H9 (cell line): ENCODE measurements at regions not wholly inside any gene's neighbourhood (a gene's known extent, or its start where the extent isn't known, plus 50 kb on each side); places are given as distances from the start of the nearest gene placed in this dataset.

Experiments used
- DNase-seq: peaks from one replicate; pipeline ENCODE4 v3.0.0-alpha.2; 2017
- H2AFZ ChIP-seq: one replicate; pipeline ENCODE4 v1.6.1; 2013; ENCODE audit warnings: mild to moderate bottlenecking, low read length, control low read depth, moderate library complexity
- H2AK5ac ChIP-seq: 2 replicates; pipeline ENCODE4 v1.6.1; 2013; ENCODE audit warnings: low read length, control low read depth, mixed read lengths; ENCODE audit not compliant: insufficient read length
- H2BK120ac ChIP-seq: one replicate; pipeline ENCODE4 v1.6.1; 2013; ENCODE audit warnings: low read depth, mild to moderate bottlenecking, low read length, control low read depth, inconsistent platforms; ENCODE audit not compliant: poor library complexity, severe bottlenecking
- H2BK12ac ChIP-seq: 2 replicates; pipeline ENCODE4 v1.6.1; 2013; ENCODE audit warnings: low read length, control low read depth, mixed read lengths, low read depth; ENCODE audit not compliant: insufficient read length
- H2BK15ac ChIP-seq: 2 replicates; pipeline ENCODE4 v1.6.1; 2013; ENCODE audit warnings: low read depth, low read length, control low read depth
- H2BK20ac ChIP-seq: one replicate; pipeline ENCODE4 v1.6.1; 2013; ENCODE audit warnings: low read depth, mild to moderate bottlenecking, low read length, control low read depth, inconsistent platforms; ENCODE audit not compliant: poor library complexity, severe bottlenecking
- H2BK5ac ChIP-seq: 2 replicates; pipeline ENCODE4 v1.6.1; 2013; ENCODE audit warnings: low read length, control low read depth, mixed read lengths; ENCODE audit not compliant: insufficient read length
- H3K14ac ChIP-seq: 2 replicates; pipeline ENCODE4 v1.6.1; 2013; ENCODE audit warnings: low read length, control low read depth; ENCODE audit not compliant: insufficient read depth
- H3K18ac ChIP-seq: 2 replicates; pipeline ENCODE4 v1.6.1; 2013; ENCODE audit warnings: low read depth, mild to moderate bottlenecking, mixed read lengths, low read length, control low read depth; ENCODE audit not compliant: insufficient read length
- H3K23ac ChIP-seq: 2 replicates; pipeline ENCODE4 v1.6.1; 2013; ENCODE audit warnings: low read length, control low read depth, mixed read lengths, low read depth; ENCODE audit not compliant: insufficient read length
- H3K23me2 ChIP-seq: 2 replicates; pipeline ENCODE4 v1.6.1; 2013; ENCODE audit warnings: low read depth, mild to moderate bottlenecking, mixed read lengths, low read length, control low read depth; ENCODE audit not compliant: insufficient read length, poor library complexity, severe bottlenecking
- H3K27ac ChIP-seq: 2 replicates; pipeline ENCODE4 v1.5.1; 2013; ENCODE audit warnings: low read length, control low read depth, mixed read lengths, low read depth; ENCODE audit not compliant: insufficient read length
- H3K27me3 ChIP-seq: 2 replicates; pipeline ENCODE4 v1.6.1; 2013; ENCODE audit warnings: low read length, control low read depth, inconsistent platforms; ENCODE audit not compliant: insufficient read depth
- H3K4ac ChIP-seq: 2 replicates; pipeline ENCODE4 v1.6.1; 2013; ENCODE audit warnings: low read depth, mild to moderate bottlenecking, control low read depth, inconsistent platforms, low read length, moderate library complexity
- H3K4me1 ChIP-seq: 2 replicates; pipeline ENCODE4 v1.6.1; 2013; ENCODE audit warnings: low read length, control low read depth, inconsistent platforms; ENCODE audit not compliant: insufficient read depth
- H3K4me2 ChIP-seq: 2 replicates; pipeline ENCODE4 v1.6.1; 2013; ENCODE audit warnings: low read length, control low read depth, mixed read lengths; ENCODE audit not compliant: insufficient read length, insufficient read depth
- H3K56ac ChIP-seq: 2 replicates; pipeline ENCODE4 v1.6.1; 2013; ENCODE audit warnings: low read depth, mild to moderate bottlenecking, mixed read lengths, low read length, control low read depth; ENCODE audit not compliant: insufficient read length
- H3K79me1 ChIP-seq: 2 replicates; pipeline ENCODE4 v1.6.1; 2013; ENCODE audit warnings: low read depth, mild to moderate bottlenecking, moderate library complexity, low read length, control low read depth, inconsistent platforms; ENCODE audit not compliant: insufficient read depth, poor library complexity, severe bottlenecking
- H3K79me2 ChIP-seq: 2 replicates; pipeline ENCODE4 v1.6.1; 2013; ENCODE audit warnings: low read length, control low read depth, inconsistent platforms; ENCODE audit not compliant: insufficient read depth
- H3K9ac ChIP-seq: 2 replicates; pipeline ENCODE4 v1.6.1; 2013; ENCODE audit warnings: low read length, control low read depth, mixed read lengths; ENCODE audit not compliant: insufficient read length; ENCODE audit errors: extremely low read depth
- H3K9me3 ChIP-seq: one replicate; pipeline ENCODE4 v1.6.1; 2013; ENCODE audit warnings: low read depth, low read length, inconsistent platforms; ENCODE audit not compliant: control insufficient read depth
- H3T11ph ChIP-seq: one replicate; pipeline ENCODE4 v1.6.1; 2013; ENCODE audit warnings: mild to moderate bottlenecking, low read length, control low read depth, inconsistent platforms
- H4K20me1 ChIP-seq: one replicate; pipeline ENCODE4 v1.6.1; 2013; ENCODE audit not compliant: control insufficient read depth, insufficient read length, insufficient read depth
- H4K5ac ChIP-seq: 2 replicates; pipeline ENCODE4 v1.6.1; 2013; ENCODE audit warnings: low read depth, mild to moderate bottlenecking, mixed read lengths, low read length, control low read depth; ENCODE audit not compliant: insufficient read length
- H4K8ac ChIP-seq: replicated peaks from 2 replicates; pipeline ENCODE4 v1.6.1; 2013; ENCODE audit warnings: low read length, control low read depth, mixed read lengths, low read depth; ENCODE audit not compliant: insufficient read length
- H4K91ac ChIP-seq: 2 replicates; pipeline ENCODE4 v1.6.1; 2013; ENCODE audit warnings: low read depth, mild to moderate bottlenecking, moderate library complexity, mixed read lengths, low read length, control low read depth; ENCODE audit not compliant: insufficient read length
- H3K27ac Mint-ChIP-seq, 3 experiments: 2 replicates in 2 of 3; 3 replicates in 1 of 3; pipeline ENCODE4 v1.8.0; 2020 to 2021; ENCODE audit warnings: mixed read lengths in 3 of 3, mild to moderate bottlenecking in 1 of 3, moderate library complexity in 1 of 3
- H3K27me3 Mint-ChIP-seq: 2 replicates; pipeline ENCODE4 v1.8.0; 2021; ENCODE audit warnings: low read depth, mild to moderate bottlenecking, moderate library complexity, mixed read lengths
- H3K36me3 Mint-ChIP-seq, 3 experiments: 2 replicates in 2 of 3; 3 replicates in 1 of 3; pipeline ENCODE4 v1.8.0; 2020 to 2021; ENCODE audit warnings: low read depth in 3 of 3, mixed read lengths in 3 of 3; ENCODE audit not compliant: insufficient read depth in 1 of 3
- H3K4me1 Mint-ChIP-seq, 2 experiments: 2 replicates each; pipeline ENCODE4 v1.8.0; 2020; ENCODE audit warnings: mixed read lengths in 2 of 2
- H3K4me3 Mint-ChIP-seq, 2 experiments: 2 replicates in 1 of 2; 3 replicates in 1 of 2; pipeline ENCODE4 v1.8.0; 2020 to 2021; ENCODE audit warnings: mild to moderate bottlenecking in 2 of 2, mixed read lengths in 2 of 2, moderate library complexity in 1 of 2
- H3K9me3 Mint-ChIP-seq, 2 experiments: 2 replicates in 1 of 2; 3 replicates in 1 of 2; pipeline ENCODE4 v1.8.0; 2020; ENCODE audit warnings: mild to moderate bottlenecking in 2 of 2, mixed read lengths in 2 of 2, moderate library complexity in 1 of 2
- WGBS: extraction: QIAGEN DNeasy Blood & Tissue Kit; methylation state at CpG from one replicate; pipeline ENCODE4 v1.1.7; 2013; ENCODE audit warnings: missing lambda C conversion rate, low lambda C conversion rate, mixed read lengths; ENCODE audit not compliant: insufficient read length; ENCODE audit errors: extremely low coverage; 5-methylcytosine and 5-hydroxymethylcytosine counted together
- TF ChIP-seq, protein P1 (sequence below): fragments of 200-600 bp; sonication (generic); conservative IDR thresholded peaks from 3 replicates; pipeline ENCODE4 v1.8.0; 2021; ENCODE audit warnings: antibody characterized with exemption, mild to moderate bottlenecking

- peaks cover 0 to 7% of the 10 kb centered on the region in 2 experiments; a peak in 2 of 4 replicates for H3K4me1 Mint-ChIP-seq
- TF ChIP-seq, protein P1, sequence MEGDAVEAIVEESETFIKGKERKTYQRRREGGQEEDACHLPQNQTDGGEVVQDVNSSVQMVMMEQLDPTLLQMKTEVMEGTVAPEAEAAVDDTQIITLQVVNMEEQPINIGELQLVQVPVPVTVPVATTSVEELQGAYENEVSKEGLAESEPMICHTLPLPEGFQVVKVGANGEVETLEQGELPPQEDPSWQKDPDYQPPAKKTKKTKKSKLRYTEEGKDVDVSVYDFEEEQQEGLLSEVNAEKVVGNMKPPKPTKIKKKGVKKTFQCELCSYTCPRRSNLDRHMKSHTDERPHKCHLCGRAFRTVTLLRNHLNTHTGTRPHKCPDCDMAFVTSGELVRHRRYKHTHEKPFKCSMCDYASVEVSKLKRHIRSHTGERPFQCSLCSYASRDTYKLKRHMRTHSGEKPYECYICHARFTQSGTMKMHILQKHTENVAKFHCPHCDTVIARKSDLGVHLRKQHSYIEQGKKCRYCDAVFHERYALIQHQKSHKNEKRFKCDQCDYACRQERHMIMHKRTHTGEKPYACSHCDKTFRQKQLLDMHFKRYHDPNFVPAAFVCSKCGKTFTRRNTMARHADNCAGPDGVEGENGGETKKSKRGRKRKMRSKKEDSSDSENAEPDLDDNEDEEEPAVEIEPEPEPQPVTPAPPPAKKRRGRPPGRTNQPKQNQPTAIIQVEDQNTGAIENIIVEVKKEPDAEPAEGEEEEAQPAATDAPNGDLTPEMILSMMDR, result no peak
- WGBS, result no CpG with 5 or more reads among the region's 2 CpGs
- no peak overlapping the region for H2BK5ac ChIP-seq
- no peaks in the 10 kb centered on the region; the same call in 1 of the 2 replicates for H3K4me1 ChIP-seq
- no peak overlapping the region for H3K23ac ChIP-seq
- H2AK5ac ChIP-seq, result no peak overlapping the region
- no peaks in the 10 kb centered on the region for H3K23me2 ChIP-seq
- no peak overlapping the region for H4K5ac ChIP-seq
- no peak overlapping the region for H3K14ac ChIP-seq
- no peak overlapping the region for H3K4ac ChIP-seq
- no peaks in the 10 kb centered on the region for H3K9me3 ChIP-seq
- H3K36me3 Mint-ChIP-seq, result no peaks in the 10 kb centered on the region
- H3K79me2 ChIP-seq, result no peaks in the 10 kb centered on the region
- no peak overlapping the region for H3K27ac ChIP-seq
- no peak overlapping the region for H2AFZ ChIP-seq
- H4K20me1 ChIP-seq, result no peaks in the 10 kb centered on the region
- H3K9me3 Mint-ChIP-seq, result no peaks in the 10 kb centered on the region
- H3K18ac ChIP-seq, result no peak overlapping the region
- no peak overlapping the region for H3K4me2 ChIP-seq
- H3K27me3 Mint-ChIP-seq, result no peaks in the 10 kb centered on the region
- H2BK20ac ChIP-seq, result no peak overlapping the region
- no peak overlapping the region for H3K4me3 Mint-ChIP-seq
- H3T11ph ChIP-seq, result no peak overlapping the region
- no peaks in the 10 kb centered on the region for H3K79me1 ChIP-seq
- H3K27me3 ChIP-seq, result no peaks in the 10 kb centered on the region
- H4K91ac ChIP-seq, result no peak overlapping the region
- H2BK12ac ChIP-seq, result no peak overlapping the region
- no peak overlapping the region for H2BK120ac ChIP-seq
- H2BK15ac ChIP-seq, result no peak overlapping the region
- no peak overlapping the region for H3K56ac ChIP-seq
- DNase-seq, result no peak
- H3K9ac ChIP-seq, result no peak overlapping the region
- H4K8ac ChIP-seq, result no peak overlapping the region
- no peak overlapping the region; a peak in 1 of 7 replicates for H3K27ac Mint-ChIP-seq
Measured at GRCh38 chr3:146801492-146801891, 196.3 kb upstream of the PLSCR5 start.
